Esophagus squamous epithelium (tissue), 5 donors: ENCODE measurements at regions not wholly inside any gene's neighbourhood (a gene's known extent, or its start where the extent isn't known, plus 50 kb on each side); places are given as distances from the start of the nearest gene placed in this dataset.

Experiments
- DNase-seq: peaks from one replicate; lab custom pipeline; 2025; lab: John Stamatoyannopoulos, UW
- H3K27ac ChIP-seq, 4 donors: fragments of 200-600 bp; sonication (generic); one replicate each; pipeline ENCODE4 v1.5.1; 2016 to 2019; ENCODE audit warnings: mild to moderate bottlenecking in 1 of 4
- H3K27me3 ChIP-seq, 4 donors: fragments of 200-600 bp; sonication (generic); 1 replicate in 3 of 4; 2 replicates in 1 of 4; pipeline versions ENCODE4 v1.5.1 to v1.6.0; 2017 to 2021; ENCODE audit warnings: antibody characterized with exemption in 1 of 4
- H3K36me3 ChIP-seq, 3 donors: fragments of 200-600 bp; sonication (generic); one replicate each; pipeline ENCODE4 v1.5.1; 2016 to 2019
- H3K4me1 ChIP-seq, 3 donors: fragments of 200-600 bp; sonication (generic); one replicate each; pipeline ENCODE4 v1.5.1; 2017 to 2019
- H3K4me3 ChIP-seq, 4 donors: fragments of 200-600 bp; sonication (generic); 1 replicate in 3 of 4; 2 replicates in 1 of 4; pipeline ENCODE4 v1.5.1; 2016 to 2019; ENCODE audit warnings: mild to moderate bottlenecking in 2 of 4, moderate library complexity in 1 of 4
- H3K9me3 ChIP-seq, 3 donors: fragments of 200-600 bp; sonication (generic); one replicate each; pipeline ENCODE4 v1.5.1; 2016 to 2019
- POLR2A ChIP-seq, 4 donors: fragments of 450-650 bp; IDR thresholded peaks; one replicate each; pipeline ENCODE4 v1.6.1; 2017; ENCODE audit warnings: antibody characterized with exemption in 4 of 4, mild to moderate bottlenecking in 4 of 4, moderate library complexity in 3 of 4
- WGBS, 2 donors: methylation state at CpG; one replicate each; pipeline ENCODE4 v1.1.5; 2018; 5-methylcytosine and 5-hydroxymethylcytosine counted together
- intact Hi-C: fragments of 100-400 bp; cut with DNase I; formaldehyde crosslinking; loops from one replicate; pipeline ENCODE4 v1.15.0; 2022
- TF ChIP-seq, protein P1 (sequence below), 6 experiments: fragments of 450-650 bp in 4 of 6; fragments of 200-600 bp in 2 of 6; sonication (generic) in 2 of 6; IDR thresholded peaks; one replicate each; pipeline ENCODE4 v1.5.1; 2016 to 2019; ENCODE audit warnings: antibody characterized with exemption in 6 of 6, mild to moderate bottlenecking in 4 of 6, moderate library complexity in 4 of 6
- donor health status: DM: yes; HTN: yes; CAD: no.

- DNase-seq = no peak
- TF ChIP-seq, protein P1, sequence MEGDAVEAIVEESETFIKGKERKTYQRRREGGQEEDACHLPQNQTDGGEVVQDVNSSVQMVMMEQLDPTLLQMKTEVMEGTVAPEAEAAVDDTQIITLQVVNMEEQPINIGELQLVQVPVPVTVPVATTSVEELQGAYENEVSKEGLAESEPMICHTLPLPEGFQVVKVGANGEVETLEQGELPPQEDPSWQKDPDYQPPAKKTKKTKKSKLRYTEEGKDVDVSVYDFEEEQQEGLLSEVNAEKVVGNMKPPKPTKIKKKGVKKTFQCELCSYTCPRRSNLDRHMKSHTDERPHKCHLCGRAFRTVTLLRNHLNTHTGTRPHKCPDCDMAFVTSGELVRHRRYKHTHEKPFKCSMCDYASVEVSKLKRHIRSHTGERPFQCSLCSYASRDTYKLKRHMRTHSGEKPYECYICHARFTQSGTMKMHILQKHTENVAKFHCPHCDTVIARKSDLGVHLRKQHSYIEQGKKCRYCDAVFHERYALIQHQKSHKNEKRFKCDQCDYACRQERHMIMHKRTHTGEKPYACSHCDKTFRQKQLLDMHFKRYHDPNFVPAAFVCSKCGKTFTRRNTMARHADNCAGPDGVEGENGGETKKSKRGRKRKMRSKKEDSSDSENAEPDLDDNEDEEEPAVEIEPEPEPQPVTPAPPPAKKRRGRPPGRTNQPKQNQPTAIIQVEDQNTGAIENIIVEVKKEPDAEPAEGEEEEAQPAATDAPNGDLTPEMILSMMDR (IDR thresholded peaks at IDR 0.05) = no peak
- TF ChIP-seq POLR2A (IDR thresholded peaks at IDR 0.05) = no peak
- Histone ChIP-seq H3K4me3 (no peak overlapping the region), H3K27ac (no peak overlapping the region), H3K27me3 (no peaks in the 10 kb centered on the region), H3K36me3 (peaks cover 0 to 44% (median 0%) of the 10 kb centered on the region in 3 donors), H3K4me1 (peaks cover 0 to 39% (median 0%) of the 10 kb centered on the region in 3 donors), H3K9me3 (no peaks in the 10 kb centered on the region)
- WGBS, 2 donors = 90% methylated on average over 6 of the region's 6 CpGs
- intact Hi-C loops = no loop called here
These were observed 90.5 kb upstream of the CD99 start for GRCh38 chrX:2600564-2600963.

GRCh38 chrX:2596555-2597255, 94.4 kb upstream of the CD99 start:
- Histone ChIP-seq H3K4me3 (no peak overlapping the region), H3K27ac (no peak overlapping the region), H3K9me3 (no peaks in the 10 kb centered on the region), H3K36me3 (peaks cover 0 to 27% (median 0%) of the 10 kb centered on the region in 3 donors), H3K27me3 (no peaks in the 10 kb centered on the region), H3K4me1 (peaks cover 0 to 51% (median 0%) of the 10 kb centered on the region in 3 donors)
- no peak for TF ChIP-seq POLR2A (IDR thresholded peaks at IDR 0.05)
- TF ChIP-seq, protein P1 (IDR thresholded peaks at IDR 0.05) = no peak
- DNase-seq = no peak
- 41 to 55% methylated on average over 8 of the region's 9 CpGs for WGBS, 2 donors
- intact Hi-C loops = loop anchor here (10.0 kb wide), 1 partner anchor 82 kb away; no protein-coding TSS in a partner anchor

GRCh38 chrX:2596045-2596444, 95.0 kb upstream of the CD99 start:
- WGBS, 2 donors = 92 to 93% methylated on average over 4 of the region's 4 CpGs
- Histone ChIP-seq H3K27ac (no peak overlapping the region), H3K36me3 (peaks cover 0 to 20% (median 0%) of the 10 kb centered on the region in 3 donors), H3K4me3 (no peak overlapping the region), H3K27me3 (no peaks in the 10 kb centered on the region), H3K9me3 (no peaks in the 10 kb centered on the region), H3K4me1 (peaks cover 0 to 51% (median 0%) of the 10 kb centered on the region in 3 donors)
- TF ChIP-seq, protein P1 (IDR thresholded peaks at IDR 0.05) = no peak
- no peak for TF ChIP-seq POLR2A (IDR thresholded peaks at IDR 0.05)
- intact Hi-C loops = loop anchor here (10.0 kb wide), 1 partner anchor 81 kb away; no protein-coding TSS in a partner anchor
- DNase-seq = no peak

- Histone ChIP-seq H3K4me3 (no peak overlapping the region), H3K27ac (no peak overlapping the region), H3K36me3 (peaks cover 0 to 12% (median 0%) of the 10 kb centered on the region in 3 donors), H3K9me3 (no peaks in the 10 kb centered on the region), H3K27me3 (no peaks in the 10 kb centered on the region), H3K4me1 (peaks cover 0 to 51% (median 0%) of the 10 kb centered on the region in 3 donors)
- intact Hi-C loops = loop anchor here (10.0 kb wide), 1 partner anchor 80 kb away; no protein-coding TSS in a partner anchor
- TF ChIP-seq, protein P1 (IDR thresholded peaks at IDR 0.05) = no peak
- TF ChIP-seq POLR2A (IDR thresholded peaks at IDR 0.05) = no peak
- DNase-seq = no peak
- WGBS, 2 donors = 49 to 56% methylated on average over 5 of the region's 5 CpGs
These were observed 94.5 kb upstream of the DHRSX start for GRCh38 chrX:2595258-2595657.

DNA sequence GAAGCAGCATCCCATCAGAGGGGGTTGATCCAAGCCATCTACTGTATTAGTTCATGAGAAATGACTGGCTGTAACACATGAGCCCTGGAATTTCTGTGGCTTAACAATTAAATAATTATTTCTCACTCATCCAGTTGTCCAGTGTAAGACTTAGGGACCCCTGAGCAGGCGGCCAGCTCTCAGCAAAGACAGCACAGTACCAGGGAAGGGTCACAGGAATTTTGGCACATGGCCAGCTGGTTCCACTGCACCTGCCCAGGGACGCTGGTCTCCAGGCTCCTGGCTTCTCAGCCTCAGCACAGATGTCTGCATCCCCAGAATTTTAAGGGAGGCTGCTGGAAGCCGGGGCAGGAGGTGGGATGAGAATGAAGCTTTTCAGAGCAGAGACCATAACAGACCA, 93.7 kb upstream of the DHRSX start:
- no peak for TF ChIP-seq POLR2A (IDR thresholded peaks at IDR 0.05)
- TF ChIP-seq, protein P1 (IDR thresholded peaks at IDR 0.05) = no peak
- no peaks in the 10 kb centered on the region for H3K9me3 ChIP-seq
- H3K27me3 ChIP-seq = no peaks in the 10 kb centered on the region
- peaks cover 0 to 50% (median 0%) of the 10 kb centered on the region in 3 donors for H3K4me1 ChIP-seq
- intact Hi-C loops = loop anchor here (5.0 to 10.0 kb wide), 2 partner anchors 80 to 942 kb away; no protein-coding TSS in a partner anchor
- H3K27ac ChIP-seq = no peak overlapping the region
- H3K36me3 ChIP-seq = peaks cover 0 to 5% (median 0%) of the 10 kb centered on the region in 3 donors
- H3K4me3 ChIP-seq = no peak overlapping the region
- whole genome bisulfite sequencing, 2 donors = 76 to 83% methylated on average over 2 of the region's 3 CpGs
- no peak for DNase-seq
